ENCODE measurements at regions not wholly inside any gene's neighbourhood (a gene's known extent, or its start where the extent isn't known, plus 50 kb on each side); places are given as distances from the start of the nearest gene placed in this dataset.
A peak's percentile ranks its signal among the peaks of the same experiment; 100 is the strongest.

GRCh38 chr3:72288955-72289691 lies 504.2 kb upstream of the PROK2 start:
- Histone ChIP-seq H3K9me3 (no peaks in the 10 kb centered on the region), H3K4me1 (no peaks in the 10 kb centered on the region), H3K27ac (peak overlapping the region in 1 of 2 donors; percentile 22), H3K27me3 (no peaks in the 10 kb centered on the region), H3K36me3 (no peaks in the 10 kb centered on the region), H3K4me3 (no peak overlapping the region)
- peak; percentile 37 to 52 for DNase-seq
- intact Hi-C loops (cut with DNase I; ENCODE audit: low total_unique reads) = no loop called here
- TF ChIP-seq POLR2A (IDR thresholded peaks at IDR 0.05) = no peak
- TF ChIP-seq, protein P1, sequence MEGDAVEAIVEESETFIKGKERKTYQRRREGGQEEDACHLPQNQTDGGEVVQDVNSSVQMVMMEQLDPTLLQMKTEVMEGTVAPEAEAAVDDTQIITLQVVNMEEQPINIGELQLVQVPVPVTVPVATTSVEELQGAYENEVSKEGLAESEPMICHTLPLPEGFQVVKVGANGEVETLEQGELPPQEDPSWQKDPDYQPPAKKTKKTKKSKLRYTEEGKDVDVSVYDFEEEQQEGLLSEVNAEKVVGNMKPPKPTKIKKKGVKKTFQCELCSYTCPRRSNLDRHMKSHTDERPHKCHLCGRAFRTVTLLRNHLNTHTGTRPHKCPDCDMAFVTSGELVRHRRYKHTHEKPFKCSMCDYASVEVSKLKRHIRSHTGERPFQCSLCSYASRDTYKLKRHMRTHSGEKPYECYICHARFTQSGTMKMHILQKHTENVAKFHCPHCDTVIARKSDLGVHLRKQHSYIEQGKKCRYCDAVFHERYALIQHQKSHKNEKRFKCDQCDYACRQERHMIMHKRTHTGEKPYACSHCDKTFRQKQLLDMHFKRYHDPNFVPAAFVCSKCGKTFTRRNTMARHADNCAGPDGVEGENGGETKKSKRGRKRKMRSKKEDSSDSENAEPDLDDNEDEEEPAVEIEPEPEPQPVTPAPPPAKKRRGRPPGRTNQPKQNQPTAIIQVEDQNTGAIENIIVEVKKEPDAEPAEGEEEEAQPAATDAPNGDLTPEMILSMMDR (IDR thresholded peaks at IDR 0.05) = no peak

DNA sequence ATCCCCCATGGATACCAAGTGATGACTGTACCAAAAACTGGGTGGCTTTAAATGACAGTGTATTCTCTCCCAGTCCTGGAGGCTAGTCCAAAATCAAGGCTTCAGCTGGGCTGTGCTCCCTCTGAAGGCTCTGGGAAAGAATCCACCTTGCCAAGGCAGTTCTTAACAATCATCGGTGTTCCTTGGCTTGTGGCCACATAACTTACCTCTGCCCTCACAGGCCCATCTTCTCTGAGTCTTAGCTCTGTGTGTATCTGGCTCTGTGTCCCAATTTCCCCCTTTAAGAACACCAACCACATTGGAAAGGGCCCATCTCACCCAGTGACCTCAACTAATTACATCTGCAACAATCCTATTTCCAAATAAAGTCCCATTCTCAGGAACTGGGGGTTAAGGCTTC lies 503.0 kb upstream of the PROK2 start:
- H3K4me3 ChIP-seq = no peak overlapping the region
- TF ChIP-seq POLR2A (IDR thresholded peaks at IDR 0.05) = no peak
- TF ChIP-seq, protein P1 (IDR thresholded peaks at IDR 0.05) = no peak
- H3K9me3 ChIP-seq = no peaks in the 10 kb centered on the region
- H3K4me1 ChIP-seq = no peaks in the 10 kb centered on the region
- H3K27ac ChIP-seq = no peak overlapping the region
- H3K36me3 ChIP-seq = no peaks in the 10 kb centered on the region
- intact Hi-C loops (cut with DNase I; ENCODE audit: low total_unique reads) = no loop called here
- H3K27me3 ChIP-seq = no peaks in the 10 kb centered on the region
- no peak for DNase-seq

- Histone ChIP-seq H3K4me3 (no peak overlapping the region), H3K9me3 (no peaks in the 10 kb centered on the region), H3K27me3 (no peaks in the 10 kb centered on the region), H3K27ac (no peak overlapping the region), H3K4me1 (no peaks in the 10 kb centered on the region), H3K36me3 (no peaks in the 10 kb centered on the region)
- intact Hi-C loops (cut with DNase I; ENCODE audit: low total_unique reads) = no loop called here
- no peak for DNase-seq
- TF ChIP-seq POLR2A (IDR thresholded peaks at IDR 0.05) = no peak
- TF ChIP-seq, protein P1 (IDR thresholded peaks at IDR 0.05) = no peak
Measured at GRCh38 chr3:72285502-72285901, 500.6 kb upstream of the PROK2 start.

GRCh38 chr3:72284471-72284870 lies 499.5 kb upstream of the PROK2 start:
- TF ChIP-seq POLR2A (IDR thresholded peaks at IDR 0.05) = no peak
- TF ChIP-seq, protein P1 (IDR thresholded peaks at IDR 0.05) = no peak
- Histone ChIP-seq H3K9me3 (no peaks in the 10 kb centered on the region), H3K4me3 (no peak overlapping the region), H3K27ac (no peak overlapping the region), H3K4me1 (no peaks in the 10 kb centered on the region), H3K27me3 (no peaks in the 10 kb centered on the region), H3K36me3 (no peaks in the 10 kb centered on the region)
- intact Hi-C loops (cut with DNase I; ENCODE audit: low total_unique reads) = no loop called here
- DNase-seq = no peak

GRCh38 chr3:72282918-72283317 lies 498.0 kb upstream of the PROK2 start:
- no peak for TF ChIP-seq POLR2A (IDR thresholded peaks at IDR 0.05)
- TF ChIP-seq, protein P1 (IDR thresholded peaks at IDR 0.05) = no peak
- H3K27me3 ChIP-seq = no peaks in the 10 kb centered on the region
- H3K36me3 ChIP-seq = no peaks in the 10 kb centered on the region
- intact Hi-C loops (cut with DNase I; ENCODE audit: low total_unique reads) = no loop called here
- no peaks in the 10 kb centered on the region for H3K9me3 ChIP-seq
- no peak overlapping the region for H3K27ac ChIP-seq
- no peaks in the 10 kb centered on the region for H3K4me1 ChIP-seq
- H3K4me3 ChIP-seq = no peak overlapping the region
- DNase-seq = no peak
